HG02870 (cell line): ENCODE measurements at regions not wholly inside any gene's neighbourhood (a gene's known extent, or its start where the extent isn't known, plus 50 kb on each side); places are given as distances from the start of the nearest gene placed in this dataset.

ENCODE experiments used
- ATAC-seq: cut with Tn5 transposase; IDR thresholded peaks from one replicate; pipeline ENCODE4 v1.9.1; 2021; ENCODE audit warnings: mild to moderate bottlenecking, moderate library complexity; ENCODE audit not compliant: unreplicated experiment

- no peak for ATAC-seq
Measured at GRCh38 chr18:76255070-76255683, 239.9 kb downstream of the ZNF516 start.

GRCh38 chr18:76252880-76253279 is 242.2 kb downstream of the ZNF516 start:
- no peak for ATAC-seq

GRCh38 chr18:76252139-76252538 is 242.9 kb downstream of the ZNF516 start:
- ATAC-seq: no peak

GRCh38 chr18:76251691-76252090 is 243.4 kb downstream of the ZNF516 start:
- ATAC-seq: no peak

- no peak for ATAC-seq
Measured at GRCh38 chr18:76246590-76246989, 248.5 kb downstream of the ZNF516 start.

GRCh38 chr18:76234676-76235060 is 260.4 kb downstream of the ZNF516 start:
- ATAC-seq: no peak

- ATAC-seq: no peak
Measured at GRCh38 chr18:76233876-76234675, 261.0 kb downstream of the ZNF516 start.

- ATAC-seq: no peak
Measured at GRCh38 chr18:76233406-76233805, 261.6 kb downstream of the ZNF516 start.

GRCh38 chr18:76232779-76233178 is 262.3 kb downstream of the ZNF516 start:
- ATAC-seq: no peak

- no peak for ATAC-seq
Measured at GRCh38 chr18:76232010-76232409, 263.0 kb downstream of the ZNF516 start.

- ATAC-seq: no peak
Measured at GRCh38 chr18:76231402-76231801, 263.6 kb downstream of the ZNF516 start.

GRCh38 chr18:76230791-76231190 is 264.3 kb downstream of the ZNF516 start:
- ATAC-seq: no peak

- ATAC-seq: no peak
Measured at GRCh38 chr18:76228716-76229115, 266.3 kb downstream of the ZNF516 start.

GRCh38 chr18:76227759-76228158 is 267.3 kb downstream of the ZNF516 start:
- ATAC-seq: no peak

- ATAC-seq: no peak
Measured at GRCh38 chr18:76223403-76223802, 271.6 kb downstream of the ZNF516 start.

GRCh38 chr18:76219023-76219422 is 276.0 kb downstream of the ZNF516 start:
- ATAC-seq: no peak

- ATAC-seq: no peak
Measured at GRCh38 chr18:76216096-76216495, 278.9 kb downstream of the ZNF516 start.

GRCh38 chr18:76213991-76214390 is 281.1 kb downstream of the ZNF516 start:
- no peak for ATAC-seq

- no peak for ATAC-seq
Measured at GRCh38 chr18:76212960-76213359, 282.1 kb downstream of the ZNF516 start.

- no peak for ATAC-seq
Measured at GRCh38 chr18:76209597-76209996, 285.4 kb downstream of the ZNF516 start.

GRCh38 chr18:76208678-76209306 is 286.2 kb downstream of the ZNF516 start:
- no peak for ATAC-seq

GRCh38 chr18:76205906-76206305 is 289.1 kb downstream of the ZNF516 start:
- ATAC-seq: no peak
